PC-3 (cell line): ENCODE measurements at regions not wholly inside any gene's neighbourhood (a gene's known extent, or its start where the extent isn't known, plus 50 kb on each side); places are given as distances from the start of the nearest gene placed in this dataset.

Source experiments
- CTCF ChIP-seq: fragments of 300-600 bp; sonication (generic); conservative IDR thresholded peaks from 2 replicates; pipeline ENCODE4 v1.5.1; 2017; ENCODE audit warnings: antibody characterized with exemption, low read depth, mild to moderate bottlenecking, low read length
- EZH2 ChIP-seq: fragments of 300-600 bp; sonication (generic); IDR thresholded peaks from one replicate; pipeline ENCODE4 v1.6.1; 2017; ENCODE audit warnings: antibody characterized with exemption, mild to moderate bottlenecking, low read length; ENCODE audit not compliant: unreplicated experiment
- EZH2phosphoT487 ChIP-seq: fragments of 300-600 bp; sonication (generic); IDR thresholded peaks from 2 replicates; pipeline ENCODE4 v1.6.1; 2018; ENCODE audit warnings: mild to moderate bottlenecking, antibody characterized with exemption, low read length, borderline replicate concordance

GRCh38 chr5:56688402-56688801 is 126.9 kb upstream of the MAP3K1 start:
- TF ChIP-seq CTCF (no peak), EZH2phosphoT487 (no peak), EZH2 (no peak)
